Neutrophil (primary cell): ENCODE measurements at regions not wholly inside any gene's neighbourhood (a gene's known extent, or its start where the extent isn't known, plus 50 kb on each side); places are given as distances from the start of the nearest gene placed in this dataset.

Experiments
- H3K27ac ChIP-seq: fragments of 200-600 bp; sonication (generic); 2 replicates; pipeline ENCODE4 v1.5.1; 2016; ENCODE audit warnings: mild to moderate bottlenecking, moderate library complexity
- H3K27me3 ChIP-seq: fragments of 200-600 bp; sonication (generic); 2 replicates; pipeline ENCODE4 v1.6.0; 2016; ENCODE audit warnings: mild to moderate bottlenecking
- H3K36me3 ChIP-seq: fragments of 200-600 bp; sonication (generic); 2 replicates; pipeline ENCODE4 v1.5.1; 2017
- H3K4me1 ChIP-seq, 2 experiments: fragments of 200-600 bp in 1 of 2; sonication (generic) in 1 of 2; 1 replicate in 1 of 2; 2 replicates in 1 of 2; pipeline versions ENCODE4 v1.5.1 to v1.6.1; 2013 to 2016; ENCODE audit warnings: low read depth in 1 of 2, low read length in 1 of 2, mild to moderate bottlenecking in 1 of 2, moderate library complexity in 1 of 2; ENCODE audit not compliant: control insufficient read depth in 1 of 2, insufficient read depth in 1 of 2
- H3K4me3 ChIP-seq, 2 experiments: fragments of 200-600 bp in 1 of 2; sonication (generic) in 1 of 2; 1 replicate in 1 of 2; 2 replicates in 1 of 2; pipeline ENCODE4 v1.5.1; 2013 to 2016; ENCODE audit warnings: low read depth in 1 of 2, low read length in 1 of 2, mild to moderate bottlenecking in 1 of 2, moderate library complexity in 1 of 2
- H3K9me3 ChIP-seq: fragments of 200-600 bp; sonication (generic); 2 replicates; pipeline ENCODE4 v1.5.1; 2016
- TF ChIP-seq, protein P1 (sequence below): fragments of 200-600 bp; sonication (generic); IDR thresholded peaks from 2 replicates; pipeline ENCODE4 v1.5.1; 2016; ENCODE audit warnings: antibody characterized with exemption

DNA sequence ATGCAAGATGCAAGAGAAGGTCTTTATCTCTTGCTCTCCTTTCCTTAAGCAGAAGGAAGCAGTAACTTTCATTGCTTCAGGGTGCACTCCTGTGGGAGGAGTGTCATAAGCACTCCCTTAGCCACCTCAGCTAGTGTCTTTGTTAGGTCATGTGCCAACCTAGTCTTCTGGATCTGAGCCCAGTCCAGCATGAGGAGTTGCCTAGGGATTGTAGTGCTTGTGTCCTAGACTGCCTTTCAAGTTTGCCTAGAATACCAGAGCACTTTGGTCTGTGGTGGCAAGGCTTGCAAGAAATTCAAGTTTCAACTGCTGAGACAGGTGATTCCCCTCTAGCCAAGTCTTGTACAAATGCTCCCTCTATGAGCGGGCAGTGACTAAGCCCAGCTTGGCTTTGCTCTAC, 633.6 kb downstream of the ZNF385D start:
- TF ChIP-seq, protein P1, sequence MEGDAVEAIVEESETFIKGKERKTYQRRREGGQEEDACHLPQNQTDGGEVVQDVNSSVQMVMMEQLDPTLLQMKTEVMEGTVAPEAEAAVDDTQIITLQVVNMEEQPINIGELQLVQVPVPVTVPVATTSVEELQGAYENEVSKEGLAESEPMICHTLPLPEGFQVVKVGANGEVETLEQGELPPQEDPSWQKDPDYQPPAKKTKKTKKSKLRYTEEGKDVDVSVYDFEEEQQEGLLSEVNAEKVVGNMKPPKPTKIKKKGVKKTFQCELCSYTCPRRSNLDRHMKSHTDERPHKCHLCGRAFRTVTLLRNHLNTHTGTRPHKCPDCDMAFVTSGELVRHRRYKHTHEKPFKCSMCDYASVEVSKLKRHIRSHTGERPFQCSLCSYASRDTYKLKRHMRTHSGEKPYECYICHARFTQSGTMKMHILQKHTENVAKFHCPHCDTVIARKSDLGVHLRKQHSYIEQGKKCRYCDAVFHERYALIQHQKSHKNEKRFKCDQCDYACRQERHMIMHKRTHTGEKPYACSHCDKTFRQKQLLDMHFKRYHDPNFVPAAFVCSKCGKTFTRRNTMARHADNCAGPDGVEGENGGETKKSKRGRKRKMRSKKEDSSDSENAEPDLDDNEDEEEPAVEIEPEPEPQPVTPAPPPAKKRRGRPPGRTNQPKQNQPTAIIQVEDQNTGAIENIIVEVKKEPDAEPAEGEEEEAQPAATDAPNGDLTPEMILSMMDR: no peak
- no peaks in the 10 kb centered on the region for H3K36me3 ChIP-seq
- H3K9me3 ChIP-seq: no peaks in the 10 kb centered on the region
- H3K27ac ChIP-seq: no peak overlapping the region
- no peaks in the 10 kb centered on the region for H3K27me3 ChIP-seq
- H3K4me1 ChIP-seq: no peaks in the 10 kb centered on the region
- H3K4me3 ChIP-seq: no peak overlapping the region

DNA sequence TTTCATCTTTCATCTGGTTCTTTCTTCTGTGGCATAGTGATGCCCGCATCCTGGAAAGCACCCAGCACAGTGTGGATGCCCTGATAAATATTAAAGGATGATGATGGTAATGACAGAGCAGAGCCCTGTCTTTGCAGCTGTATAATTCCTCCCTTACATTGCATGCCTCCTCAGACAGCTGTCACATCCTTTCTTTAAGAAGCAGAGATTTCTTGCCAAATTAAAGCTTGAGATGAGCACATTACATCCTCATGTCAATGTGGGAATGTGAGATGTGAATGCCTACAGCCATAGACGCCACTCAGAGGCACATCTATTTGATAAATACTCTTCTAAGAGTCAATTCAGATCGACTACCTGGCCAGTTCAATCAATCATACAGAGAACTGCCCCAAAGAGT, 642.0 kb downstream of the ZNF385D start:
- TF ChIP-seq, protein P1: no peak
- H3K36me3 ChIP-seq: no peaks in the 10 kb centered on the region
- H3K27me3 ChIP-seq: no peaks in the 10 kb centered on the region
- H3K4me3 ChIP-seq: no peak overlapping the region
- H3K27ac ChIP-seq: no peak overlapping the region
- no peaks in the 10 kb centered on the region for H3K9me3 ChIP-seq
- H3K4me1 ChIP-seq: no peaks in the 10 kb centered on the region

GRCh38 chr3:21105784-21106183, 645.2 kb downstream of the ZNF385D start:
- TF ChIP-seq, protein P1: no peak
- Histone ChIP-seq H3K27ac (no peak overlapping the region), H3K27me3 (no peaks in the 10 kb centered on the region)

GRCh38 chr3:21100656-21101359, 650.2 kb downstream of the ZNF385D start:
- no peaks in the 10 kb centered on the region for H3K36me3 ChIP-seq
- TF ChIP-seq, protein P1: no peak

More at GRCh38 chr3:21105784-21106183, 645.2 kb downstream of the ZNF385D start:
- no peaks in the 10 kb centered on the region for H3K4me1 ChIP-seq
- no peaks in the 10 kb centered on the region for H3K36me3 ChIP-seq
- no peak overlapping the region for H3K4me3 ChIP-seq
- no peaks in the 10 kb centered on the region for H3K9me3 ChIP-seq

DNA sequence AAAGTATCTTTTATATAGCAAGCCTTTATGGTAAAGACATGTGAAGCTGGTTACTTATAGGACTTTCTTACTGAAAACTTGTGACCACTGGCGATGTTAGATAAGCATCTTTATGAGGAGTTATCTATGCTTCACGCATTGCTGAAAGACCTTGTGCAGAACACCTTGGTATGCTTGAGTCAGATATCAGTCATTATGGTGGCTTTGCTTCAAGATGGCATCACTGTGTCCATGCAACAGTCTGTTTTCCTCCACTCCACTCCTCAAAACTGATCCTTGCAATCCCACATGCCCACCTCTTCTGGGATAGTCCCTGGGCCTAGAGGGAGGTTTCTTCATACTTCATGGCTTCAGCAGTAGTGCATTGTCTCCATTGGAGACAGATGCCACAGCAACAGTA, 656.3 kb downstream of the ZNF385D start:
- Histone ChIP-seq H3K27me3 (no peaks in the 10 kb centered on the region), H3K36me3 (no peaks in the 10 kb centered on the region), H3K4me1 (no peaks in the 10 kb centered on the region), H3K27ac (no peak overlapping the region), H3K9me3 (no peaks in the 10 kb centered on the region), H3K4me3 (no peak overlapping the region)
- TF ChIP-seq, protein P1: no peak

More at GRCh38 chr3:21100656-21101359, 650.2 kb downstream of the ZNF385D start:
- Histone ChIP-seq H3K27ac (no peak overlapping the region), H3K4me1 (no peaks in the 10 kb centered on the region), H3K27me3 (no peaks in the 10 kb centered on the region), H3K4me3 (no peak overlapping the region), H3K9me3 (no peaks in the 10 kb centered on the region)
